GM10266 (cell line): ENCODE measurements at regions not wholly inside any gene's neighbourhood (a gene's known extent, or its start where the extent isn't known, plus 50 kb on each side); places are given as distances from the start of the nearest gene placed in this dataset.

Source experiments
- DNase-seq: peaks from one replicate; pipeline ENCODE4 v3.0.0; 2012; ENCODE audit errors: extremely low spot score
- CTCF ChIP-seq: IDR thresholded peaks from 2 replicates; pipeline ENCODE4 v1.5.1; 2012; ENCODE audit warnings: mild to moderate bottlenecking, low read depth; ENCODE audit not compliant: control insufficient read depth, insufficient read depth; ENCODE audit errors: missing control alignments

GRCh38 chr2:71945603-71945959 is 202.1 kb downstream of the CYP26B1 start:
- DNase-seq: no peak
- TF ChIP-seq CTCF: no peak

- no peak for TF ChIP-seq CTCF
- DNase-seq: no peak
These were observed 202.7 kb downstream of the CYP26B1 start for GRCh38 chr2:71944806-71945602.

GRCh38 chr2:71944183-71944550 is 203.5 kb downstream of the CYP26B1 start:
- DNase-seq: no peak
- no peak for TF ChIP-seq CTCF

DNA sequence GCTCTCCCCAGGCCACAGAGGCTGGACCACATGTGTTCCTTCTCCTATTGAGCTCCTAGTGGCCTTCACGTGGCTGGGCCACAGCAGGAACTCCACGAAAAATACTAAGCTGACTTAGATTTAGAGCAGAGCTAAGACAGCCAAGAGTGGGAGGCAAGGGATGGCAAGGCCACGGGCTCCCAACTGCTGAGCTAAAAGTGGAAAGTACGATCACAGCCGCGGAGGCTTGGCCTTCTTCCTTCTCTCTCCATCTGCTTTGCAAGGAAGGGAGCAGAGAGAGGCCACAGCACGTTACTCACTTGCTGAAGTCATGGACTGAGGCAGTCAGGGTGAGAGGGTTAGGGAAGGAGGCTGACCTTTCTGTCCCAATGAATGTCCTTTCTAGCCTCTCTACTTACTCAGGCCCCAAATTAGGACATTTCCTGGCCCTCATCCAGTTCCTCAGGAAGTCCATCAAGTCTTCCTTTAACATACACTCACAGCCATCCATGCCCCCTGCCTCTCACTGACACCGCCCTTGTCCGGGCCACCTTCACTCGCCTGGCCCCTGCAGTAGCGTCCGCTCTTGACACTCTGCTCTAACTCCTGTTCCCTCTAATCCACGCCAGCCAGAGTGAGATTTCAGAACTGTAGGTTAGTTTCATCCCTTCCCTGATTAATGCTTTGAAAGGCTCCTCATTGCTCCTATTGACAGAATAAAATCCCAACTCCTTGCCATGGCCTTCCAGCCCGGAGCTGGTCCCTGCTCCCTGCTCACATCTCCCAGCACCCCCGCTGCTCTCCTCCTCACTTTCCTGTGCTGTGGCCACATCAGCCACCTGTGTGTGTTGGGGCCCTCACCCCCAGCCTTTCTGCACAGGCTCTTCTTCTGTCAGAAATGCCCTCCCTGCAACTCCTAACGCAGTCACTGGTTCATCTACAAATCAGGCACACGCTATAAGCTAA is 204.2 kb downstream of the CYP26B1 start:
- no peak for DNase-seq
- TF ChIP-seq CTCF: no peak

- DNase-seq: no peak
- no peak for TF ChIP-seq CTCF
These were observed 205.7 kb downstream of the CYP26B1 start for GRCh38 chr2:71941726-71942525.

GRCh38 chr2:71940695-71941094 is 207.0 kb downstream of the CYP26B1 start:
- no peak for DNase-seq
- no peak for TF ChIP-seq CTCF
